T-cell (primary cell): ENCODE measurements at regions not wholly inside any gene's neighbourhood (a gene's known extent, or its start where the extent isn't known, plus 50 kb on each side); places are given as distances from the start of the nearest gene placed in this dataset.

Experiments used
- ATAC-seq, 4 experiments: fragments of 200-7000 bp in 3 of 4; fragments of 150-1000 bp in 1 of 4; cut with Tn5 transposase; replicated peaks in 1 of 4; 1 replicate in 3 of 4; 2 replicates in 1 of 4; pipeline ENCODE4 v1.10.0; 2021; ENCODE audit warnings: moderate library complexity in 3 of 4, mild to moderate bottlenecking in 2 of 4, moderate number of reproducible peaks in 1 of 4
- CTCF ChIA-PET, 2 donors: fragments of 300-600 bp; sonication (Branson Sonifier 250); formaldehyde crosslinking; loops; one replicate each; lab custom pipeline; 2022; ENCODE audit warnings: antibody characterized with exemption in 2 of 2; lab: Charles Lee
- POLR2A ChIA-PET, 2 donors: fragments of 300-600 bp; sonication (Branson Sonifier 250); formaldehyde crosslinking; loops; one replicate each; lab custom pipeline; 2022; ENCODE audit warnings: antibody characterized with exemption in 2 of 2; lab: Charles Lee
- DNase-seq, 35 experiments: peaks; one replicate each; pipeline versions ENCODE4 v3.0.0 to v3.0.0-alpha.2; 2013 to 2023
- H3K27ac ChIP-seq: one replicate; pipeline ENCODE4 v1.5.1; 2013; ENCODE audit warnings: low read length
- H3K27me3 ChIP-seq, 2 experiments: replicated peaks in 1 of 2; 1 replicate in 1 of 2; 2 replicates in 1 of 2; pipeline versions ENCODE4 v1.6.1 to v1.7.0; 2013; ENCODE audit warnings: low read length in 1 of 2, mixed read lengths in 1 of 2; ENCODE audit not compliant: control insufficient read depth in 2 of 2, insufficient read depth in 2 of 2; ENCODE audit errors: extremely low read depth in 1 of 2
- H3K36me3 ChIP-seq, 2 donors: 1 replicate in 1 of 2; 2 replicates in 1 of 2; pipeline versions ENCODE4 v1.6.1 to v1.7.0; 2013; ENCODE audit warnings: low read length in 1 of 2; ENCODE audit not compliant: control insufficient read depth in 2 of 2, insufficient read depth in 1 of 2; ENCODE audit errors: extremely low read depth in 1 of 2
- H3K4me1 ChIP-seq, 2 experiments: 1 replicate in 1 of 2; 2 replicates in 1 of 2; pipeline versions ENCODE4 v1.6.1 to v1.7.0; 2013; ENCODE audit warnings: low read length in 2 of 2, mixed read lengths in 1 of 2; ENCODE audit not compliant: insufficient read depth in 2 of 2, control insufficient read depth in 1 of 2; ENCODE audit errors: extremely low read depth in 1 of 2
- H3K4me3 ChIP-seq, 2 donors: 1 replicate in 1 of 2; 2 replicates in 1 of 2; pipeline versions ENCODE4 v1.5.1 to v1.7.0; 2013; ENCODE audit warnings: mild to moderate bottlenecking in 2 of 2, low read length in 1 of 2, moderate library complexity in 1 of 2; ENCODE audit not compliant: control insufficient read depth in 1 of 2; ENCODE audit errors: extremely low read depth in 1 of 2
- H3K9me3 ChIP-seq: 2 replicates; pipeline ENCODE4 v1.7.0; 2013
- H3K27ac Mint-ChIP-seq, 2 donors: one replicate each; pipeline ENCODE4 v1.8.0; 2020 to 2021; ENCODE audit warnings: mild to moderate bottlenecking in 2 of 2, mixed read lengths in 2 of 2
- H3K27me3 Mint-ChIP-seq, 2 donors: one replicate each; pipeline ENCODE4 v1.8.0; 2021 to 2022; ENCODE audit warnings: mixed read lengths in 2 of 2
- H3K36me3 Mint-ChIP-seq: one replicate; pipeline ENCODE4 v1.8.0; 2021; ENCODE audit warnings: mixed read lengths
- H3K4me1 Mint-ChIP-seq, 3 donors: one replicate each; pipeline ENCODE4 v1.8.0; 2020 to 2022; ENCODE audit warnings: mixed read lengths in 3 of 3, mild to moderate bottlenecking in 1 of 3
- H3K4me3 Mint-ChIP-seq, 3 donors: one replicate each; pipeline ENCODE4 v1.8.0; 2020 to 2022; ENCODE audit warnings: mild to moderate bottlenecking in 3 of 3, mixed read lengths in 3 of 3, moderate library complexity in 3 of 3
- H3K9me3 Mint-ChIP-seq, 3 donors: one replicate each; pipeline ENCODE4 v1.8.0; 2020 to 2022; ENCODE audit warnings: mixed read lengths in 3 of 3
- WGBS: methylation state at CpG from one replicate; pipeline ENCODE4 v1.1.5; 2013; ENCODE audit warnings: missing lambda C conversion rate; ENCODE audit not compliant: insufficient coverage; 5-methylcytosine and 5-hydroxymethylcytosine counted together

- peaks cover 4 to 5% of the 10 kb centered on the region in 2 donors for H3K27me3 Mint-ChIP-seq
- H3K4me3 ChIP-seq, result no peak overlapping the region
- H3K36me3 ChIP-seq, result no peaks in the 10 kb centered on the region
- H3K9me3 ChIP-seq, result no peaks in the 10 kb centered on the region
- ChIA-PET CTCF (no interaction called here), POLR2A (no interaction called here)
- no peak overlapping the region for H3K27ac Mint-ChIP-seq
- H3K27me3 ChIP-seq, result peaks cover 0 to 31% of the 10 kb centered on the region in 2 experiments
- H3K9me3 Mint-ChIP-seq, result peaks cover 0 to 1% (median 0%) of the 10 kb centered on the region in 3 donors
- DNase-seq (no peak), ATAC-seq (no peak)
- no peaks in the 10 kb centered on the region for H3K36me3 Mint-ChIP-seq
- no peak overlapping the region for H3K4me3 Mint-ChIP-seq
- H3K27ac ChIP-seq, result no peak overlapping the region
- H3K4me1 Mint-ChIP-seq, result peaks cover 0 to 5% (median 3%) of the 10 kb centered on the region in 3 donors
- H3K4me1 ChIP-seq, result peaks cover 0 to 11% of the 10 kb centered on the region in 2 experiments
- 92% methylated on average over 14 of the region's 16 CpGs for WGBS
Observed at GRCh38 chr21:43339668-43340067, 87.3 kb downstream of the SIK1 start.

- 24% methylated on average over 4 of the region's 5 CpGs for WGBS
- DNase-seq (no peak), ATAC-seq (no peak)
- H3K36me3 Mint-ChIP-seq, result no peaks in the 10 kb centered on the region
- POLR2A ChIA-PET, result no interaction called here
- H3K4me3 Mint-ChIP-seq, result no peak overlapping the region
- H3K4me1 ChIP-seq, result peaks cover 0 to 11% of the 10 kb centered on the region in 2 experiments
- peaks cover 0 to 5% (median 3%) of the 10 kb centered on the region in 3 donors for H3K4me1 Mint-ChIP-seq
- CTCF ChIA-PET, result no interaction called here
- no peaks in the 10 kb centered on the region for H3K9me3 ChIP-seq
- peaks cover 4 to 5% of the 10 kb centered on the region in 2 donors for H3K27me3 Mint-ChIP-seq
- H3K27ac ChIP-seq, result no peak overlapping the region
- H3K36me3 ChIP-seq, result no peaks in the 10 kb centered on the region
- H3K27me3 ChIP-seq, result peaks cover 0 to 31% of the 10 kb centered on the region in 2 experiments
- no peak overlapping the region for H3K27ac Mint-ChIP-seq
- no peak overlapping the region for H3K4me3 ChIP-seq
- peaks cover 0 to 4% (median 0%) of the 10 kb centered on the region in 3 donors for H3K9me3 Mint-ChIP-seq
Observed at GRCh38 chr21:43338951-43339350, 88.0 kb downstream of the SIK1 start.

GRCh38 chr21:43337901-43338655 lies 88.9 kb downstream of the SIK1 start:
- Histone ChIP-seq H3K36me3 (no peaks in the 10 kb centered on the region), H3K4me1 (peaks cover 0 to 11% of the 10 kb centered on the region in 2 experiments), H3K27me3 (peaks cover 0 to 34% of the 10 kb centered on the region in 2 experiments), H3K27ac (no peak overlapping the region), H3K4me3 (no peak overlapping the region), H3K9me3 (no peaks in the 10 kb centered on the region)
- Mint-ChIP-seq H3K36me3 (no peaks in the 10 kb centered on the region), H3K4me3 (no peak overlapping the region), H3K9me3 (peaks cover 0 to 4% (median 0%) of the 10 kb centered on the region in 3 donors), H3K4me1 (peaks cover 0 to 5% (median 3%) of the 10 kb centered on the region in 3 donors), H3K27ac (peak overlapping the region in 1 of 2 donors; percentile 58), H3K27me3 (peaks cover 4 to 5% of the 10 kb centered on the region in 2 donors)
- POLR2A ChIA-PET, result no interaction called here
- DNase-seq, result no peak
- no peak for ATAC-seq
- CTCF ChIA-PET, result no interaction called here
- WGBS, result 71% methylated on average over 17 of the region's 18 CpGs

GRCh38 chr21:43335119-43335518 lies 91.8 kb downstream of the SIK1 start:
- Mint-ChIP-seq H3K27ac (no peak overlapping the region), H3K4me3 (no peak overlapping the region)
- CTCF ChIA-PET, result no interaction called here

GRCh38 chr21:43334214-43334958 lies 92.5 kb downstream of the SIK1 start:
- POLR2A ChIA-PET, result no interaction called here
- H3K27ac Mint-ChIP-seq, result no peak overlapping the region

More at GRCh38 chr21:43335119-43335518, 91.8 kb downstream of the SIK1 start:
- Histone ChIP-seq H3K27me3 (peaks cover 0 to 39% of the 10 kb centered on the region in 2 experiments), H3K4me3 (no peak overlapping the region), H3K27ac (no peak overlapping the region), H3K4me1 (peaks cover 0 to 11% of the 10 kb centered on the region in 2 experiments), H3K36me3 (no peaks in the 10 kb centered on the region), H3K9me3 (no peaks in the 10 kb centered on the region)
- DNase-seq (no peak), ATAC-seq (no peak)
- WGBS, result 72% methylated on average over 10 of the region's 10 CpGs
- peaks cover 0 to 7% (median 3%) of the 10 kb centered on the region in 3 donors for H3K4me1 Mint-ChIP-seq
- POLR2A ChIA-PET, result no interaction called here
- peaks cover 7 to 9% of the 10 kb centered on the region in 2 donors for H3K27me3 Mint-ChIP-seq
- peaks cover 0 to 4% (median 0%) of the 10 kb centered on the region in 3 donors for H3K9me3 Mint-ChIP-seq
- H3K36me3 Mint-ChIP-seq, result no peaks in the 10 kb centered on the region

GRCh38 chr21:43333298-43334062 lies 93.5 kb downstream of the SIK1 start:
- Histone ChIP-seq H3K36me3 (no peaks in the 10 kb centered on the region), H3K27ac (no peak overlapping the region), H3K4me3 (no peak overlapping the region), H3K9me3 (no peaks in the 10 kb centered on the region), H3K27me3 (peaks cover 0 to 31% of the 10 kb centered on the region in 2 experiments), H3K4me1 (peaks cover 0 to 8% of the 10 kb centered on the region in 2 experiments)
- ChIA-PET POLR2A (no interaction called here), CTCF (no interaction called here)
- ATAC-seq, result no peak
- WGBS, result 69% methylated on average over 27 of the region's 35 CpGs
- DNase-seq, result no peak
- peaks cover 3 to 4% of the 10 kb centered on the region in 2 donors for H3K27me3 Mint-ChIP-seq
- peaks cover 0 to 5% (median 3%) of the 10 kb centered on the region in 3 donors for H3K4me1 Mint-ChIP-seq
- no peak overlapping the region for H3K4me3 Mint-ChIP-seq
- no peak overlapping the region for H3K27ac Mint-ChIP-seq
- H3K36me3 Mint-ChIP-seq, result no peaks in the 10 kb centered on the region
- H3K9me3 Mint-ChIP-seq, result peaks cover 0 to 4% (median 0%) of the 10 kb centered on the region in 3 donors

More at GRCh38 chr21:43334214-43334958, 92.5 kb downstream of the SIK1 start:
- H3K4me1 ChIP-seq, result peaks cover 0 to 11% of the 10 kb centered on the region in 2 experiments
- Mint-ChIP-seq H3K4me1 (peaks cover 0 to 7% (median 3%) of the 10 kb centered on the region in 3 donors), H3K36me3 (no peaks in the 10 kb centered on the region), H3K9me3 (peaks cover 0 to 4% (median 0%) of the 10 kb centered on the region in 3 donors), H3K4me3 (no peak overlapping the region), H3K27me3 (peaks cover 6 to 8% of the 10 kb centered on the region in 2 donors)
- ATAC-seq (no peak), DNase-seq (no peak)
- H3K27ac ChIP-seq, result no peak overlapping the region
- CTCF ChIA-PET, result no interaction called here
- no peak overlapping the region for H3K4me3 ChIP-seq
- 91% methylated on average over 11 of the region's 16 CpGs for WGBS
- no peaks in the 10 kb centered on the region for H3K36me3 ChIP-seq
- H3K27me3 ChIP-seq, result peaks cover 0 to 32% of the 10 kb centered on the region in 2 experiments
- H3K9me3 ChIP-seq, result no peaks in the 10 kb centered on the region
